MM.1S (cell line): ENCODE measurements at regions not wholly inside any gene's neighbourhood (a gene's known extent, or its start where the extent isn't known, plus 50 kb on each side); places are given as distances from the start of the nearest gene placed in this dataset.

Source experiments
- DNase-seq: peaks from one replicate; pipeline ENCODE4 v3.0.0-alpha.2; 2015
- H2AFZ ChIP-seq: fragments of 300-600 bp; sonication (generic); 2 replicates; pipeline ENCODE4 v1.6.0; 2016; ENCODE audit warnings: antibody characterized with exemption, low read length
- H3F3A ChIP-seq: fragments of 300-600 bp; sonication (generic); 2 replicates; pipeline ENCODE4 v1.6.1; 2016; ENCODE audit warnings: mild to moderate bottlenecking, antibody characterized with exemption, low read length, moderate library complexity, mixed read lengths; ENCODE audit not compliant: insufficient read depth
- H3K27ac ChIP-seq: fragments of 300-600 bp; sonication (generic); 2 replicates; pipeline ENCODE4 v1.5.1; 2016; ENCODE audit warnings: mild to moderate bottlenecking, low read length
- H3K27me3 ChIP-seq: fragments of 300-600 bp; sonication (generic); replicated peaks from 2 replicates; pipeline ENCODE4 v1.6.0; 2016; ENCODE audit warnings: low read length; ENCODE audit not compliant: insufficient read depth
- H3K36me3 ChIP-seq: fragments of 300-600 bp; sonication (generic); replicated peaks from 2 replicates; pipeline ENCODE4 v1.6.1; 2016; ENCODE audit warnings: mild to moderate bottlenecking, low read length, mixed read lengths; ENCODE audit not compliant: insufficient read depth
- H3K4me1 ChIP-seq: fragments of 300-600 bp; sonication (generic); 2 replicates; pipeline ENCODE4 v1.6.1; 2016; ENCODE audit warnings: low read length, mixed read lengths
- H3K4me2 ChIP-seq: fragments of 300-600 bp; sonication (generic); 2 replicates; pipeline ENCODE4 v1.6.0; 2016; ENCODE audit warnings: low read depth, low read length
- H3K4me3 ChIP-seq: fragments of 300-600 bp; sonication (generic); 2 replicates; pipeline ENCODE4 v1.5.1; 2016; ENCODE audit warnings: low read length, mixed read lengths
- H3K79me2 ChIP-seq: fragments of 300-600 bp; sonication (generic); 2 replicates; pipeline ENCODE4 v1.6.1; 2016; ENCODE audit warnings: mixed run types, low read length, mixed read lengths
- H3K9ac ChIP-seq: fragments of 300-600 bp; sonication (generic); 2 replicates; pipeline ENCODE4 v1.6.1; 2016; ENCODE audit warnings: low read length, mixed read lengths
- H3K9me2 ChIP-seq: fragments of 300-600 bp; sonication (generic); replicated peaks from 2 replicates; pipeline ENCODE4 v1.6.1; 2016; ENCODE audit warnings: mild to moderate bottlenecking, low read length, mixed read lengths; ENCODE audit not compliant: insufficient read depth
- H3K9me3 ChIP-seq: fragments of 300-600 bp; sonication (generic); replicated peaks from 2 replicates; pipeline ENCODE4 v1.6.1; 2016; ENCODE audit warnings: mild to moderate bottlenecking, low read length, mixed read lengths; ENCODE audit not compliant: insufficient read depth
- H4K20me1 ChIP-seq: fragments of 300-600 bp; sonication (generic); 2 replicates; pipeline ENCODE4 v1.6.1; 2016; ENCODE audit warnings: mild to moderate bottlenecking, low read length, moderate library complexity, mixed read lengths; ENCODE audit not compliant: insufficient read depth
- EZH2 ChIP-seq: fragments of 300-600 bp; sonication (generic); optimal IDR thresholded peaks from 2 replicates; pipeline ENCODE3; 2017; ENCODE audit warnings: low read depth, mild to moderate bottlenecking, antibody characterized with exemption, low read length, mixed read lengths
- EZH2phosphoT487 ChIP-seq: fragments of 300-600 bp; sonication (generic); IDR thresholded peaks from 2 replicates; pipeline ENCODE4 v1.6.1; 2018; ENCODE audit warnings: antibody characterized with exemption, low read length
- TF ChIP-seq, protein P1 (sequence below): fragments of 300-600 bp; sonication (generic); IDR thresholded peaks from 2 replicates; pipeline ENCODE4 v1.5.1; 2016; ENCODE audit warnings: antibody characterized with exemption, low read length, mixed read lengths

DNA sequence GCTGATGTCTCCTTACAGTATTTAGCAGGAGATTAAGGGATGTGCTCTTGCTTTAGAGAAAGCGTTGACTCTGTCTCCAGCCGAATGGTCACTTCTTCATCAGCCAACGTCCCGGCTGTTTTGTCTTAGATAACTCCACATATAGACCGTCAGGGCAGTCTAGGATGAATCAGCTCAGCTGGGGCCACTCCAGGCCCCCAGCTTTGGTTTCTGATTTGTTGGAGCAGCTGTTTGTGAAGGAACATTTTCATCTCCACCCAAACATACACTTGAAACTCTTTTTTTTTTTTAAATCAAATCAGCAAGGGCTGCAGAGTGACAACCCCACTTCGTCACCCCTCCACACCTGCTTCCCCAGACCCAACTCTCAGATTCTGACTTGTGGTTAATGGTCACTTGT, 206.1 kb upstream of the GALNT2 start:
- H3K9me3 ChIP-seq, result no peaks in the 10 kb centered on the region
- no peaks in the 10 kb centered on the region for H4K20me1 ChIP-seq
- H3K4me2 ChIP-seq, result no peak overlapping the region
- no peak for DNase-seq
- no peak overlapping the region for H3K27ac ChIP-seq
- no peaks in the 10 kb centered on the region for H3K36me3 ChIP-seq
- no peaks in the 10 kb centered on the region for H3K27me3 ChIP-seq
- H3F3A ChIP-seq, result peaks cover 13% of the 10 kb centered on the region
- TF ChIP-seq, protein P1, sequence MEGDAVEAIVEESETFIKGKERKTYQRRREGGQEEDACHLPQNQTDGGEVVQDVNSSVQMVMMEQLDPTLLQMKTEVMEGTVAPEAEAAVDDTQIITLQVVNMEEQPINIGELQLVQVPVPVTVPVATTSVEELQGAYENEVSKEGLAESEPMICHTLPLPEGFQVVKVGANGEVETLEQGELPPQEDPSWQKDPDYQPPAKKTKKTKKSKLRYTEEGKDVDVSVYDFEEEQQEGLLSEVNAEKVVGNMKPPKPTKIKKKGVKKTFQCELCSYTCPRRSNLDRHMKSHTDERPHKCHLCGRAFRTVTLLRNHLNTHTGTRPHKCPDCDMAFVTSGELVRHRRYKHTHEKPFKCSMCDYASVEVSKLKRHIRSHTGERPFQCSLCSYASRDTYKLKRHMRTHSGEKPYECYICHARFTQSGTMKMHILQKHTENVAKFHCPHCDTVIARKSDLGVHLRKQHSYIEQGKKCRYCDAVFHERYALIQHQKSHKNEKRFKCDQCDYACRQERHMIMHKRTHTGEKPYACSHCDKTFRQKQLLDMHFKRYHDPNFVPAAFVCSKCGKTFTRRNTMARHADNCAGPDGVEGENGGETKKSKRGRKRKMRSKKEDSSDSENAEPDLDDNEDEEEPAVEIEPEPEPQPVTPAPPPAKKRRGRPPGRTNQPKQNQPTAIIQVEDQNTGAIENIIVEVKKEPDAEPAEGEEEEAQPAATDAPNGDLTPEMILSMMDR, result no peak
- TF ChIP-seq EZH2 (no peak), EZH2phosphoT487 (no peak)
- no peak overlapping the region for H3K9ac ChIP-seq
- no peak overlapping the region for H2AFZ ChIP-seq
- H3K9me2 ChIP-seq, result no peaks in the 10 kb centered on the region
- H3K79me2 ChIP-seq, result no peaks in the 10 kb centered on the region
- H3K4me1 ChIP-seq, result no peaks in the 10 kb centered on the region
- H3K4me3 ChIP-seq, result no peak overlapping the region

- H3K4me1 ChIP-seq, result no peaks in the 10 kb centered on the region
- H3F3A ChIP-seq, result 0 out of 2 replicates have a peak, but pooled peaks cover under 1% of the 10 kb centered on the region
- H4K20me1 ChIP-seq, result no peaks in the 10 kb centered on the region
- H3K9me2 ChIP-seq, result no peaks in the 10 kb centered on the region
- no peak for DNase-seq
- no peaks in the 10 kb centered on the region for H3K79me2 ChIP-seq
- H3K4me3 ChIP-seq, result no peak overlapping the region
- TF ChIP-seq EZH2 (no peak), EZH2phosphoT487 (no peak)
- TF ChIP-seq, protein P1, result no peak
- H2AFZ ChIP-seq, result no peak overlapping the region
- no peak overlapping the region for H3K27ac ChIP-seq
- no peaks in the 10 kb centered on the region for H3K9me3 ChIP-seq
- no peak overlapping the region for H3K9ac ChIP-seq
- H3K36me3 ChIP-seq, result no peaks in the 10 kb centered on the region
- H3K27me3 ChIP-seq, result no peaks in the 10 kb centered on the region
- no peak overlapping the region for H3K4me2 ChIP-seq
Measured at GRCh38 chr1:229862017-229862774, 204.8 kb upstream of the GALNT2 start.

DNA sequence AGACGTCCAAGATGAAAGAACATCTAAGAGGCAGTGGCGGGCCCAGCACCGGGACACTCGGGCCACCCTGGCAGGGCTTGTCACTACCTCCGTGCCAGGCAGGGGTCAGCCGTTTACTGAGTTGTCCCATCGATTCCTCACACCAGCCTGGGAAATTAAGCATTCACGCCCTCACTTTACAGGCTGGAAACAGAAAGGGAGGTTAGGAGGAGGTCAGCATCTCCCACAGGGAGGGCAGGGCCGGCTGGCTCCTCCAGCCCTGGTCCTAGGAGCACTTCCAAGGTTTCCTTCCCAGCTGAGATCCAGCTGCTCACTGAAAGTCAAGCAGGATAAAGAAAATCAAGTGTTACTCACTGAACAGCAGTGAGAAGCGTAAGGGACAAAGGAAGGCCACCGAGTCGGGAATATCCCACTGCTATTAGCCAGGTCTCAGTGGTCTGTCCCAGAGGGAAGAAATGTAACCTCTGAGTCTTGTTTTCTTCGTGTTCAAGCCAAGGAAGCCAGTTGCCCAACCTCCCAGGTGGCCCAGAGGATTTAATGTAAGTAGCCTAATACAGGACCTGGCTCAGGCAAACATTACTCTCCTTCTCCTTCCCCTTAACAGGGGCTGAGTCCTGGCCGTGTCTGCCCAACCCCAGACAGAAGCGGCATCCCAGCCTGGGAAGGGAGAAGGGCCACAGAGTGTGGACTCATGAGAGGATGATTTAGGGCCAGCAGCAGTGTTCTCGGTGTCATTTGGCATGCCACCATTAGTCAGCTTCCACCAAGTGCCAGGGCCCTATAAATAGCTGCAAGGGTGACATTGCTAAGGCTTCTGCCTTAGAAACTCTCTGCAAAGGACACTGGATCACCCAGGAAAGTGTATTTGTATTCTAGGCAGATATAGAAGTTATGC, 203.1 kb upstream of the GALNT2 start:
- H2AFZ ChIP-seq, result no peak overlapping the region
- no peak overlapping the region for H3K9ac ChIP-seq
- no peaks in the 10 kb centered on the region for H3F3A ChIP-seq
- TF ChIP-seq, protein P1, result no peak
- TF ChIP-seq EZH2phosphoT487 (no peak), EZH2 (no peak)
- H3K27me3 ChIP-seq, result no peaks in the 10 kb centered on the region
- no peaks in the 10 kb centered on the region for H3K9me3 ChIP-seq
- no peak overlapping the region for H3K4me3 ChIP-seq
- H3K9me2 ChIP-seq, result no peaks in the 10 kb centered on the region
- no peak overlapping the region for H3K4me2 ChIP-seq
- H4K20me1 ChIP-seq, result no peaks in the 10 kb centered on the region
- H3K36me3 ChIP-seq, result no peaks in the 10 kb centered on the region
- no peak for DNase-seq
- 0 out of 2 replicates have a peak, but pooled peaks cover 3% of the 10 kb centered on the region for H3K4me1 ChIP-seq
- H3K27ac ChIP-seq, result no peak overlapping the region
- no peaks in the 10 kb centered on the region for H3K79me2 ChIP-seq
